ENCODE measurements at regions not wholly inside any gene's neighbourhood (a gene's known extent, or its start where the extent isn't known, plus 50 kb on each side); places are given as distances from the start of the nearest gene placed in this dataset.

DNA sequence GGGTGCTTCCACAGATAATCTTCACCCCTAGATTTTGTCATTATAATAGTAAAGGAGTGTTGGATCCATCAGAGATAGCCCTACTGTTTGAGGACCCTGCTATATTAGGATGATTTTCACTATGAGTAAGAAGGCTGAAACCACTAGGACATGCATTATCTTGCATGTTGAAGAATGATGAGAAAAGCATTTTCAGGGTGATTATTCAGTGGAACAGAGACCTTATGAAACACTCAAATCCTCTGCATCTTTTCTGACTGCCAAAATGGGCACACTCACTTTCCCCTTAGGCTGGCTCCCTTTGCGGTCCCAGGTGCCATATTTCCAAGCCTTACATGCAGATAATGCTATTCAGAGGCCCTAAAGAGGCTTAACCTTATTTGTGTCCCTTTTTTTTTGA lies 296.9 kb downstream of the RND3 start:
- TF ChIP-seq, protein P1, sequence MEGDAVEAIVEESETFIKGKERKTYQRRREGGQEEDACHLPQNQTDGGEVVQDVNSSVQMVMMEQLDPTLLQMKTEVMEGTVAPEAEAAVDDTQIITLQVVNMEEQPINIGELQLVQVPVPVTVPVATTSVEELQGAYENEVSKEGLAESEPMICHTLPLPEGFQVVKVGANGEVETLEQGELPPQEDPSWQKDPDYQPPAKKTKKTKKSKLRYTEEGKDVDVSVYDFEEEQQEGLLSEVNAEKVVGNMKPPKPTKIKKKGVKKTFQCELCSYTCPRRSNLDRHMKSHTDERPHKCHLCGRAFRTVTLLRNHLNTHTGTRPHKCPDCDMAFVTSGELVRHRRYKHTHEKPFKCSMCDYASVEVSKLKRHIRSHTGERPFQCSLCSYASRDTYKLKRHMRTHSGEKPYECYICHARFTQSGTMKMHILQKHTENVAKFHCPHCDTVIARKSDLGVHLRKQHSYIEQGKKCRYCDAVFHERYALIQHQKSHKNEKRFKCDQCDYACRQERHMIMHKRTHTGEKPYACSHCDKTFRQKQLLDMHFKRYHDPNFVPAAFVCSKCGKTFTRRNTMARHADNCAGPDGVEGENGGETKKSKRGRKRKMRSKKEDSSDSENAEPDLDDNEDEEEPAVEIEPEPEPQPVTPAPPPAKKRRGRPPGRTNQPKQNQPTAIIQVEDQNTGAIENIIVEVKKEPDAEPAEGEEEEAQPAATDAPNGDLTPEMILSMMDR (IDR thresholded peaks at IDR 0.05): no peak
- no peak for ATAC-seq (ENCODE audit: low FRiP score)
- DNase-seq (ENCODE audit: low spot score): no peak

GRCh38 chr2:150188800-150189199 lies 298.7 kb downstream of the RND3 start:
- TF ChIP-seq, protein P1 (IDR thresholded peaks at IDR 0.05): no peak
- no peak for DNase-seq (ENCODE audit: low spot score)
- no peak for ATAC-seq (ENCODE audit: low FRiP score)

DNA sequence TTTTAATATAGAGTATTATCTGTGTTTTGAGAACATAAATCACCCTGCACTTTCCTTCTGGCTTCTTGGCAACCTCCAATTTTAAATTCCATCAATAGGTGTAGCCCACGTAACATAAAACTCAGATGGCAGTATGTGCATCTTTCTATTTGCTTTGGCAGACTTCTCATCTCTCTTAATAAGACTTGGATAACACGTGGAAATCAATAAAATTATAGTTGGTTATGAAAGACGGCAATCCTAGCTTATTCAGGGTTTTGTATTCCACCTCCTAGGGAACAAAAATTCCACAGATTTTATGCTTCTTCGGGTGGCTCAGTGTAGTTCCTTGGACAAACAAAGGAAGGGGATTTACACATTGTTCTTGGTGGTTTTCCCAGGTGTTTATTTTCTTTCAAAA lies 299.3 kb downstream of the RND3 start:
- DNase-seq (ENCODE audit: low spot score) (no peak), ATAC-seq (ENCODE audit: low FRiP score) (no peak)
- TF ChIP-seq, protein P1 (IDR thresholded peaks at IDR 0.05): no peak

- TF ChIP-seq, protein P1 (IDR thresholded peaks at IDR 0.05): no peak
- no peak for ATAC-seq (ENCODE audit: low FRiP score)
- no peak for DNase-seq (ENCODE audit: low spot score)
Observed at GRCh38 chr2:150182566-150183235, 304.8 kb downstream of the RND3 start.

GRCh38 chr2:150178591-150178990 lies 308.9 kb downstream of the RND3 start:
- TF ChIP-seq, protein P1 (IDR thresholded peaks at IDR 0.05): no peak
- no peak for DNase-seq (ENCODE audit: low spot score)
- ATAC-seq (ENCODE audit: low FRiP score): no peak

DNA sequence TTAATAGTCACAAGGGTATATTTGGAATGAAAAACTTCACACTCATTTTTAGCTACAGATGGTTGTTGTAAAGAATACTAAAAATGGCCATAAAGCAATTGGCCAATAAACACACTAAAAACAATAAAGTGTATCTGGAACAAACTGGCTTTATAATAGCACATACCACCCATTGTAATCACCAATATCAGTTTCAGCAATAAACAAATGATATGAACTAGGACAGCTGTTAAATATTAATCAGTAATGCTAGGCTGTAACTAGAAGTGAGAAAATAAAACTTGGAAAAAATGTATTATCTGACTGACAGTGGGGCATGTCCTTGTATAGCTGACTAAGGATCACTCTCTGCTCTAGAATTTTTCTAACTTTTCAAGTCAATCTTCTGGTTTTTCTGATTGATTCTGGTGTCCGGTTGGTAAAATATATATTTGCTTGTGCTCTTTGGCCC lies 312.5 kb downstream of the RND3 start:
- TF ChIP-seq, protein P1 (IDR thresholded peaks at IDR 0.05): no peak
- no peak for DNase-seq (ENCODE audit: low spot score)
- ATAC-seq (ENCODE audit: low FRiP score): no peak

- no peak for DNase-seq (ENCODE audit: low spot score)
- no peak for ATAC-seq (ENCODE audit: low FRiP score)
- TF ChIP-seq, protein P1 (IDR thresholded peaks at IDR 0.05): no peak
Observed at GRCh38 chr2:150174056-150174805, 313.2 kb downstream of the RND3 start.

Data from omental fat pad (tissue), 3 donors.